H9 (cell line): ENCODE measurements at regions not wholly inside any gene's neighbourhood (a gene's known extent, or its start where the extent isn't known, plus 50 kb on each side); places are given as distances from the start of the nearest gene placed in this dataset.

Source experiments
- DNase-seq: peaks from one replicate; pipeline ENCODE4 v3.0.0-alpha.2; 2017
- H2AFZ ChIP-seq: one replicate; pipeline ENCODE4 v1.6.1; 2013; ENCODE audit warnings: mild to moderate bottlenecking, low read length, control low read depth, moderate library complexity
- H2AK5ac ChIP-seq: 2 replicates; pipeline ENCODE4 v1.6.1; 2013; ENCODE audit warnings: low read length, control low read depth, mixed read lengths; ENCODE audit not compliant: insufficient read length
- H2BK120ac ChIP-seq: one replicate; pipeline ENCODE4 v1.6.1; 2013; ENCODE audit warnings: low read depth, mild to moderate bottlenecking, low read length, control low read depth, inconsistent platforms; ENCODE audit not compliant: poor library complexity, severe bottlenecking
- H2BK12ac ChIP-seq: 2 replicates; pipeline ENCODE4 v1.6.1; 2013; ENCODE audit warnings: low read length, control low read depth, mixed read lengths, low read depth; ENCODE audit not compliant: insufficient read length
- H2BK15ac ChIP-seq: 2 replicates; pipeline ENCODE4 v1.6.1; 2013; ENCODE audit warnings: low read depth, low read length, control low read depth
- H2BK20ac ChIP-seq: one replicate; pipeline ENCODE4 v1.6.1; 2013; ENCODE audit warnings: low read depth, mild to moderate bottlenecking, low read length, control low read depth, inconsistent platforms; ENCODE audit not compliant: poor library complexity, severe bottlenecking
- H2BK5ac ChIP-seq: 2 replicates; pipeline ENCODE4 v1.6.1; 2013; ENCODE audit warnings: low read length, control low read depth, mixed read lengths; ENCODE audit not compliant: insufficient read length
- H3K14ac ChIP-seq: 2 replicates; pipeline ENCODE4 v1.6.1; 2013; ENCODE audit warnings: low read length, control low read depth; ENCODE audit not compliant: insufficient read depth
- H3K18ac ChIP-seq: 2 replicates; pipeline ENCODE4 v1.6.1; 2013; ENCODE audit warnings: low read depth, mild to moderate bottlenecking, mixed read lengths, low read length, control low read depth; ENCODE audit not compliant: insufficient read length
- H3K23ac ChIP-seq: 2 replicates; pipeline ENCODE4 v1.6.1; 2013; ENCODE audit warnings: low read length, control low read depth, mixed read lengths, low read depth; ENCODE audit not compliant: insufficient read length
- H3K23me2 ChIP-seq: 2 replicates; pipeline ENCODE4 v1.6.1; 2013; ENCODE audit warnings: low read depth, mild to moderate bottlenecking, mixed read lengths, low read length, control low read depth; ENCODE audit not compliant: insufficient read length, poor library complexity, severe bottlenecking
- H3K27ac ChIP-seq: 2 replicates; pipeline ENCODE4 v1.5.1; 2013; ENCODE audit warnings: low read length, control low read depth, mixed read lengths, low read depth; ENCODE audit not compliant: insufficient read length
- H3K27me3 ChIP-seq: 2 replicates; pipeline ENCODE4 v1.6.1; 2013; ENCODE audit warnings: low read length, control low read depth, inconsistent platforms; ENCODE audit not compliant: insufficient read depth
- H3K4ac ChIP-seq: 2 replicates; pipeline ENCODE4 v1.6.1; 2013; ENCODE audit warnings: low read depth, mild to moderate bottlenecking, control low read depth, inconsistent platforms, low read length, moderate library complexity
- H3K4me1 ChIP-seq: 2 replicates; pipeline ENCODE4 v1.6.1; 2013; ENCODE audit warnings: low read length, control low read depth, inconsistent platforms; ENCODE audit not compliant: insufficient read depth
- H3K4me2 ChIP-seq: 2 replicates; pipeline ENCODE4 v1.6.1; 2013; ENCODE audit warnings: low read length, control low read depth, mixed read lengths; ENCODE audit not compliant: insufficient read length, insufficient read depth
- H3K56ac ChIP-seq: 2 replicates; pipeline ENCODE4 v1.6.1; 2013; ENCODE audit warnings: low read depth, mild to moderate bottlenecking, mixed read lengths, low read length, control low read depth; ENCODE audit not compliant: insufficient read length
- H3K79me1 ChIP-seq: 2 replicates; pipeline ENCODE4 v1.6.1; 2013; ENCODE audit warnings: low read depth, mild to moderate bottlenecking, moderate library complexity, low read length, control low read depth, inconsistent platforms; ENCODE audit not compliant: insufficient read depth, poor library complexity, severe bottlenecking
- H3K79me2 ChIP-seq: 2 replicates; pipeline ENCODE4 v1.6.1; 2013; ENCODE audit warnings: low read length, control low read depth, inconsistent platforms; ENCODE audit not compliant: insufficient read depth
- H3K9ac ChIP-seq: 2 replicates; pipeline ENCODE4 v1.6.1; 2013; ENCODE audit warnings: low read length, control low read depth, mixed read lengths; ENCODE audit not compliant: insufficient read length; ENCODE audit errors: extremely low read depth
- H3K9me3 ChIP-seq: one replicate; pipeline ENCODE4 v1.6.1; 2013; ENCODE audit warnings: low read depth, low read length, inconsistent platforms; ENCODE audit not compliant: control insufficient read depth
- H3T11ph ChIP-seq: one replicate; pipeline ENCODE4 v1.6.1; 2013; ENCODE audit warnings: mild to moderate bottlenecking, low read length, control low read depth, inconsistent platforms
- H4K20me1 ChIP-seq: one replicate; pipeline ENCODE4 v1.6.1; 2013; ENCODE audit not compliant: control insufficient read depth, insufficient read length, insufficient read depth
- H4K5ac ChIP-seq: 2 replicates; pipeline ENCODE4 v1.6.1; 2013; ENCODE audit warnings: low read depth, mild to moderate bottlenecking, mixed read lengths, low read length, control low read depth; ENCODE audit not compliant: insufficient read length
- H4K8ac ChIP-seq: replicated peaks from 2 replicates; pipeline ENCODE4 v1.6.1; 2013; ENCODE audit warnings: low read length, control low read depth, mixed read lengths, low read depth; ENCODE audit not compliant: insufficient read length
- H4K91ac ChIP-seq: 2 replicates; pipeline ENCODE4 v1.6.1; 2013; ENCODE audit warnings: low read depth, mild to moderate bottlenecking, moderate library complexity, mixed read lengths, low read length, control low read depth; ENCODE audit not compliant: insufficient read length
- H3K27ac Mint-ChIP-seq, 3 experiments: 2 replicates in 2 of 3; 3 replicates in 1 of 3; pipeline ENCODE4 v1.8.0; 2020 to 2021; ENCODE audit warnings: mixed read lengths in 3 of 3, mild to moderate bottlenecking in 1 of 3, moderate library complexity in 1 of 3
- H3K27me3 Mint-ChIP-seq: 2 replicates; pipeline ENCODE4 v1.8.0; 2021; ENCODE audit warnings: low read depth, mild to moderate bottlenecking, moderate library complexity, mixed read lengths
- H3K36me3 Mint-ChIP-seq, 3 experiments: 2 replicates in 2 of 3; 3 replicates in 1 of 3; pipeline ENCODE4 v1.8.0; 2020 to 2021; ENCODE audit warnings: low read depth in 3 of 3, mixed read lengths in 3 of 3; ENCODE audit not compliant: insufficient read depth in 1 of 3
- H3K4me1 Mint-ChIP-seq, 2 experiments: 2 replicates each; pipeline ENCODE4 v1.8.0; 2020; ENCODE audit warnings: mixed read lengths in 2 of 2
- H3K4me3 Mint-ChIP-seq, 2 experiments: 2 replicates in 1 of 2; 3 replicates in 1 of 2; pipeline ENCODE4 v1.8.0; 2020 to 2021; ENCODE audit warnings: mild to moderate bottlenecking in 2 of 2, mixed read lengths in 2 of 2, moderate library complexity in 1 of 2
- H3K9me3 Mint-ChIP-seq, 2 experiments: 2 replicates in 1 of 2; 3 replicates in 1 of 2; pipeline ENCODE4 v1.8.0; 2020; ENCODE audit warnings: mild to moderate bottlenecking in 2 of 2, mixed read lengths in 2 of 2, moderate library complexity in 1 of 2
- CTCF ChIP-seq: fragments of 200-600 bp; sonication (generic); conservative IDR thresholded peaks from 3 replicates; pipeline ENCODE4 v1.8.0; 2021; ENCODE audit warnings: antibody characterized with exemption, mild to moderate bottlenecking
- WGBS: extraction: QIAGEN DNeasy Blood & Tissue Kit; methylation state at CpG from one replicate; pipeline ENCODE4 v1.1.7; 2013; ENCODE audit warnings: missing lambda C conversion rate, low lambda C conversion rate, mixed read lengths; ENCODE audit not compliant: insufficient read length; ENCODE audit errors: extremely low coverage; 5-methylcytosine and 5-hydroxymethylcytosine counted together

DNA sequence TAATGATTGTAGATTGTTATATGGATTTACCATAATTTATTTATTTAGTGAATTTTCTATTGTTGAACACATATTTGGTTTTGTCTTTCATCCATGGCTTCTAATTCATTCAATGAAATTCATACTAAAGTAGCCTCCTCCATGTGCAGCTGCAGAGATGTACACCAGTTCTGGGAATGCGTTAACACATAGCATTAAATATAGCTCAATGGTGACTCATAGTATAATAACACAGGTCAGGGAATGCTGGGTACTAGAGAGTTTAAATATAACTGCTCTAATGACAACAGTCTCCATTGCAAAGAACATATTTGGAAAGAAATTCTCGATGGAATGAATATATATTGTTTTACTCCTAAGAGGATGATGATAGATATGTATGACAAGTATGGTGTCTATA is 1190.2 kb upstream of the NRXN1 start:
- no peaks in the 10 kb centered on the region for H3K9me3 ChIP-seq
- H3K23ac ChIP-seq, result no peak overlapping the region
- H3K4ac ChIP-seq, result no peak overlapping the region
- H2BK20ac ChIP-seq, result no peak overlapping the region
- Mint-ChIP-seq H3K4me1 (no peaks in the 10 kb centered on the region), H3K27ac (no peak overlapping the region), H3K36me3 (no peaks in the 10 kb centered on the region), H3K27me3 (no peaks in the 10 kb centered on the region), H3K9me3 (no peaks in the 10 kb centered on the region), H3K4me3 (no peak overlapping the region)
- no peak for TF ChIP-seq CTCF
- no peaks in the 10 kb centered on the region for H3K4me1 ChIP-seq
- no peak overlapping the region for H3K18ac ChIP-seq
- H4K8ac ChIP-seq, result no peak overlapping the region
- no peaks in the 10 kb centered on the region for H4K20me1 ChIP-seq
- no peak overlapping the region for H2AFZ ChIP-seq
- H4K91ac ChIP-seq, result no peak overlapping the region
- no peak overlapping the region for H2AK5ac ChIP-seq
- no peak overlapping the region for H2BK5ac ChIP-seq
- no peaks in the 10 kb centered on the region for H3K79me1 ChIP-seq
- no peak for DNase-seq
- no CpG with 5 or more reads among the region's 2 CpGs for WGBS
- H3K4me2 ChIP-seq, result no peak overlapping the region
- H4K5ac ChIP-seq, result no peak overlapping the region
- no peak overlapping the region for H3K56ac ChIP-seq
- no peaks in the 10 kb centered on the region for H3K27me3 ChIP-seq
- H2BK15ac ChIP-seq, result no peak overlapping the region
- no peak overlapping the region for H3T11ph ChIP-seq
- no peak overlapping the region for H3K9ac ChIP-seq
- H3K14ac ChIP-seq, result no peak overlapping the region
- H2BK120ac ChIP-seq, result no peak overlapping the region
- H3K23me2 ChIP-seq, result no peaks in the 10 kb centered on the region
- no peaks in the 10 kb centered on the region for H3K79me2 ChIP-seq
- H2BK12ac ChIP-seq, result no peak overlapping the region
- H3K27ac ChIP-seq, result no peak overlapping the region
